ENCODE measurements at regions not wholly inside any gene's neighbourhood (a gene's known extent, or its start where the extent isn't known, plus 50 kb on each side); places are given as distances from the start of the nearest gene placed in this dataset.
A peak's percentile ranks its signal among the peaks of the same experiment; 100 is the strongest.

DNA sequence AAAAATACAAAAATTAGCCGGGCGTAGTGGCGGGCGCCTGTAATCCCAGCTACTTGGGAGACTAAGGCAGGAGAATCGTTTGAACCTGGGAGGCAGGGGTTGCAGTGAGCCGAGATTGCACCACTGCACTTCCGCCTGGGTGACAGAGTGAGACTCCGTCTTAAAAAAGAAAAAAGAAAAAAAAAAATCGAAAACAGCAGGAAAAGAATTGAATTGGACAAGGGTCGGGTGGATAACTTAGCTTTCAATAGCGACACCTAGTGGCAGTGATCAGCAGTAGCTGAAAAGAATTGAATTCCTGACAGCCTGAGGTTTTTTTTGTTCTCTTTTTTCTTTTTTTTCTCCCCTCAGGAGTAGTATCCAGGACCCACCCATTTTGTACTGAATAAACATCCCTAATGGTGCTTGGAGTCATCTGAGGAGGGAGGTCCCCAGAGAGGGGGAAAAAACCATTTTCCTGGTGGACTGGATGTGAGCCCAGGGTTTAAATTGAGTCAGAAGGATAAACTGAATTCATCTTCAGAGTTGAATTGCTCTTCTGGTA is 55.1 kb downstream of the CYCS start:
- Mint-ChIP-seq H3K27me3 (ENCODE audit: low read depth, poor library complexity) (peaks cover 16% of the 10 kb centered on the region), H3K9me3 (peaks cover 4% of the 10 kb centered on the region), H3K4me1 (peaks cover 17% of the 10 kb centered on the region), H3K27ac (no peak overlapping the region), H3K36me3 (ENCODE audit: low read depth) (no peaks in the 10 kb centered on the region), H3K4me3 (peak overlapping the region; percentile 61)
- TF ChIP-seq, protein P1, sequence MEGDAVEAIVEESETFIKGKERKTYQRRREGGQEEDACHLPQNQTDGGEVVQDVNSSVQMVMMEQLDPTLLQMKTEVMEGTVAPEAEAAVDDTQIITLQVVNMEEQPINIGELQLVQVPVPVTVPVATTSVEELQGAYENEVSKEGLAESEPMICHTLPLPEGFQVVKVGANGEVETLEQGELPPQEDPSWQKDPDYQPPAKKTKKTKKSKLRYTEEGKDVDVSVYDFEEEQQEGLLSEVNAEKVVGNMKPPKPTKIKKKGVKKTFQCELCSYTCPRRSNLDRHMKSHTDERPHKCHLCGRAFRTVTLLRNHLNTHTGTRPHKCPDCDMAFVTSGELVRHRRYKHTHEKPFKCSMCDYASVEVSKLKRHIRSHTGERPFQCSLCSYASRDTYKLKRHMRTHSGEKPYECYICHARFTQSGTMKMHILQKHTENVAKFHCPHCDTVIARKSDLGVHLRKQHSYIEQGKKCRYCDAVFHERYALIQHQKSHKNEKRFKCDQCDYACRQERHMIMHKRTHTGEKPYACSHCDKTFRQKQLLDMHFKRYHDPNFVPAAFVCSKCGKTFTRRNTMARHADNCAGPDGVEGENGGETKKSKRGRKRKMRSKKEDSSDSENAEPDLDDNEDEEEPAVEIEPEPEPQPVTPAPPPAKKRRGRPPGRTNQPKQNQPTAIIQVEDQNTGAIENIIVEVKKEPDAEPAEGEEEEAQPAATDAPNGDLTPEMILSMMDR (IDR thresholded peaks at IDR 0.05) = peak; percentile 88
- peak; percentile 61 for DNase-seq

DNA sequence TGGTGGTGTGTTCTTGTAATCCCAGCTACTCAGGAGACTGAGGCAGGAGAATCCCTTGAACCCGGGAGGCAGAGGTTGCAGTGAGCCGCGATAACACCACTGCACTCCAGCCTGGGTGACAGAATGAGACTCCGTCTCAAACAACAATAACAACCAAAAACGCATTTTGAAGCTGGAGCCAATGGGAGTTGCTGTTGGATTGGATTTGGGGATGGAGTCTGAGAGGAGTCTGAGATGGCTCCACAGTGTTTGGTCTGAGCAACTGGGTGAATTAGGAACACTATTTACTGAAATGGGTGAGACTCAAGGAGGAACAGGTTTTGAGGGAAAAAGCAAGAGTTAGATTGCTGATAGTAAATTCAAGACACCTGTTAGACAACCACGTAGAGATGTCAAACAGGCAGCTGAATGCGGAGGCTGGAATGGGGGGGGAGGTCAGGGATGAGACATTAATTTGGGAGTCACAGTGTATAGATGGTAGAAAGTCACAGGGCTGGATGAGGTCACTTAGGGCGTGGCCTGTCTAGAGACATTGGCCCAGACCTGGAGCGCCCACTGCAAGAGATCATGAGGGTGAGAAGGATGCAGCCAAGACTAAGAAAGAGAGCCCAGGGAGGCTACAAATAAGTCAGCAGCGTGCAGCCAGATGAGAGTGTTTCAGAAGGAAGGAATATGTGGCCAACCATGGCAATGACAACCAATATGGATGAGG is 56.4 kb downstream of the CYCS start:
- Mint-ChIP-seq H3K27ac (peak overlapping the region; percentile 2), H3K4me3 (no peak overlapping the region), H3K9me3 (peaks cover 8% of the 10 kb centered on the region), H3K27me3 (ENCODE audit: low read depth, poor library complexity) (peaks cover 13% of the 10 kb centered on the region), H3K4me1 (peaks cover 17% of the 10 kb centered on the region), H3K36me3 (ENCODE audit: low read depth) (no peaks in the 10 kb centered on the region)
- no peak for DNase-seq
- TF ChIP-seq, protein P1 (IDR thresholded peaks at IDR 0.05) = no peak

DNA sequence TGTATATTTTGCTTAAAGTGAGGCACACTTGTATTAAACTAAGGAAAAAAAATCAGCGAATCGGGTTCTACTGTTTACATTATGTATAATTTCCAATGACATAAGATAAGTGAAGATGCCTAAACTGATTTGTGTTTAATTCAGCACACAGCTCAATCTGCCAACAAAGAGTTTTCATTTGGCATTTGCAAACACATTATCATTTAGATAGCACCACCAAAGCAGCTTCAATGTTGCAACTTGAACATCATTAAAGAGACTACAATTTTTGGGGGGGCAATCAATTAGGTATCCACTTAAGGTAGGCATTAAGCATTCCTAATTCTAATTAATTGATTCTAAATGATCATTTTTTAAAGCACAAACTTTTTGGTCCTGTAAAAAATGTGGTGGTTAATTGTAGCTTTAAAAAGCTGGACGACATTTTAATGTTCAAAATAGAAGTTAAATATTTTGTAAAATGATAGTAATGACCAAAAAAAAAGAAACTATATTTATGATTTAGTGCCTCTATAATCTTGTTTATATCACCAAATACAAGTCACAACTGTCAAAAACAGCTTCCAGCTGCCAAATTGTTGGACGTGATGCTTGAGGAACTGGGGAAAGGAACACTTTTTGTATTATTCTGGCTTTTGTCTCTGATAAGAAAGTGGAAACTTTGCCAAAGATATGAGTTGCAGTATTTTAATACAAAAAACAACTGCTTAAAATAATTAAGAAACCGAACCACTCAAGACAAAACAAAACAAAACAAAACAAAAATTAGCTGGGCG is 57.1 kb downstream of the CYCS start:
- peaks cover 17% of the 10 kb centered on the region for H3K4me1 Mint-ChIP-seq
- no peak for DNase-seq
- no peak overlapping the region for H3K27ac Mint-ChIP-seq
- peaks cover 10% of the 10 kb centered on the region for H3K9me3 Mint-ChIP-seq
- TF ChIP-seq, protein P1 (IDR thresholded peaks at IDR 0.05) = no peak
- peaks cover 13% of the 10 kb centered on the region for H3K27me3 Mint-ChIP-seq (ENCODE audit: low read depth, poor library complexity)
- H3K4me3 Mint-ChIP-seq = no peak overlapping the region
- peaks cover 1% of the 10 kb centered on the region for H3K36me3 Mint-ChIP-seq (ENCODE audit: low read depth)

DNA sequence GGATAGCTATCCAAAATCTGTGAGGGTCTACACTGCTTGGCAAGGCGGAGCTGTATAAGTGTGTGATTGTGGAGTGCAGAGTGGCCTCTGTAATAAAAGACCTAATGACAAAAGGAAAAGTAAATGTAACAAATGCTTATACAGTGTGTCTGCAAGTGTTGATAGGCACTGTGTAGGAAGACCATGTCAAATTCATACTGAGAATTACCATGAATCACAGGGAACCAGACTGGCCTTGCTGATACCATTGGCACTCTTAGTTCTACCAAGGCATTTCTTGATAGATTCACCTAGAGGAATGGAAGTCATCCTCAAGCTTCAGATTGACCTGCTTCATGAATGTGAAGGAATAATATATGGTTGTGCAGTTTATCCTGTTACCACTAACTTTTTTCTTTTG is 58.8 kb downstream of the CYCS start:
- Mint-ChIP-seq H3K4me1 (peaks cover 23% of the 10 kb centered on the region), H3K27ac (no peak overlapping the region), H3K9me3 (peaks cover 17% of the 10 kb centered on the region), H3K36me3 (ENCODE audit: low read depth) (peaks cover 8% of the 10 kb centered on the region), H3K27me3 (ENCODE audit: low read depth, poor library complexity) (peaks cover 13% of the 10 kb centered on the region), H3K4me3 (no peak overlapping the region)
- TF ChIP-seq, protein P1 (IDR thresholded peaks at IDR 0.05) = no peak
- DNase-seq = no peak

DNA sequence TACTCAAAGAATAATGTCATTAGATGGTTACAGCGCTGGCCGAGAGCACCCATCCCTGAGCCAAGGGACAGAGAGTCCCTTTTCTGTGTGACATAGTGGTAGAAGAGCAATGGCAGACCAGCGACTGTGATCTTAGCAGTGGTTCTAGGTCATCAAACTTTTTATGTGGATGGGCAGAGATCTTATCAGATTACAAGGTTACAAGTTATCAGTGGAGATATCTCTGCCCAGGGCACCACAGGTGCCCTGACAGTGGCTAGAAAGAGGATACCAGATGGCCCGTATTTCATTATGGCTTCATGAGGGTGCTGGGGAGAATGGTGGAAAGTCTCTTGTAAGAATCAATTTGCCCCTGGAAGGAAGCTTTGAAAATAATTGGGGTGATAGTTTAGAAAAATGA is 62.7 kb downstream of the CYCS start:
- Mint-ChIP-seq H3K9me3 (peaks cover 17% of the 10 kb centered on the region), H3K27me3 (ENCODE audit: low read depth, poor library complexity) (peaks cover 5% of the 10 kb centered on the region), H3K4me3 (no peak overlapping the region), H3K4me1 (peaks cover 14% of the 10 kb centered on the region), H3K36me3 (ENCODE audit: low read depth) (peaks cover 8% of the 10 kb centered on the region), H3K27ac (peak overlapping the region; percentile 17)
- TF ChIP-seq, protein P1 (IDR thresholded peaks at IDR 0.05) = no peak
- no peak for DNase-seq

All from nephron progenitor cell (in vitro differentiated cells).